Astrocyte (in vitro differentiated cells and primary cell): ENCODE measurements at regions not wholly inside any gene's neighbourhood (a gene's known extent, or its start where the extent isn't known, plus 50 kb on each side); places are given as distances from the start of the nearest gene placed in this dataset.

ENCODE experiments used
- CTCF ChIP-seq: IDR thresholded peaks from 2 replicates; pipeline ENCODE4 v1.5.1; 2011; ENCODE audit warnings: low read depth, mild to moderate bottlenecking, inconsistent platforms, low read length, moderate library complexity; ENCODE audit not compliant: insufficient read depth
- EZH2 ChIP-seq: IDR thresholded peaks from 2 replicates; pipeline ENCODE4 v1.6.1; 2012; ENCODE audit warnings: mild to moderate bottlenecking, low read length, inconsistent platforms; ENCODE audit not compliant: insufficient read depth

GRCh38 chr10:61128196-61128595, 184.2 kb upstream of the RHOBTB1 start:
- no peak for TF ChIP-seq CTCF
- no peak for TF ChIP-seq EZH2
